ENCODE measurements at regions not wholly inside any gene's neighbourhood (a gene's known extent, or its start where the extent isn't known, plus 50 kb on each side); places are given as distances from the start of the nearest gene placed in this dataset.
A peak's percentile ranks its signal among the peaks of the same experiment; 100 is the strongest.

- no peak for DNase-seq
Measured at GRCh38 chr10:2949221-2949947, 118.0 kb upstream of the PFKP start.

- no peak for DNase-seq
Measured at GRCh38 chr10:2948127-2948854, 119.1 kb upstream of the PFKP start.

- DNase-seq: no peak
Measured at GRCh38 chr10:2944788-2945187, 122.6 kb upstream of the PFKP start.

GRCh38 chr10:2943932-2944614 lies 123.3 kb upstream of the PFKP start:
- no peak for DNase-seq

GRCh38 chr10:2942938-2943337 lies 124.4 kb upstream of the PFKP start:
- DNase-seq: no peak

GRCh38 chr10:2938869-2939268 lies 128.5 kb upstream of the PFKP start:
- DNase-seq: no peak

GRCh38 chr10:2936816-2937215 lies 130.5 kb upstream of the PFKP start:
- DNase-seq: no peak

- DNase-seq: no peak
Measured at GRCh38 chr10:2935647-2936386, 131.5 kb upstream of the PFKP start.

- no peak for DNase-seq
Measured at GRCh38 chr10:2933924-2934323, 133.4 kb upstream of the PFKP start.

- DNase-seq: no peak
Measured at GRCh38 chr10:2933519-2933918, 133.8 kb upstream of the PFKP start.

- no peak for DNase-seq
Measured at GRCh38 chr10:2933071-2933470, 134.3 kb upstream of the PFKP start.

- no peak for DNase-seq
Measured at GRCh38 chr10:2929480-2930258, 137.7 kb upstream of the PFKP start.

- DNase-seq: peak; percentile 30
Measured at GRCh38 chr10:2927958-2928840, 139.1 kb upstream of the PFKP start.

- DNase-seq: no peak
Measured at GRCh38 chr10:2926918-2927660, 140.3 kb upstream of the PFKP start.

- no peak for DNase-seq
Measured at GRCh38 chr10:2925631-2926030, 141.7 kb upstream of the PFKP start.

- DNase-seq: no peak
Measured at GRCh38 chr10:2924431-2924830, 142.9 kb upstream of the PFKP start.

- DNase-seq: no peak
Measured at GRCh38 chr10:2921956-2922680, 145.2 kb upstream of the PFKP start.

GRCh38 chr10:2920637-2921036 lies 146.7 kb upstream of the PFKP start:
- no peak for DNase-seq

GRCh38 chr10:2920168-2920567 lies 147.2 kb upstream of the PFKP start:
- DNase-seq: no peak

GRCh38 chr10:2919016-2919415 lies 148.3 kb upstream of the PFKP start:
- no peak for DNase-seq

Data from NCI-H1694 (cell line).